ENCODE measurements at regions not wholly inside any gene's neighbourhood (a gene's known extent, or its start where the extent isn't known, plus 50 kb on each side); places are given as distances from the start of the nearest gene placed in this dataset.
A peak's percentile ranks its signal among the peaks of the same experiment; 100 is the strongest.
"Not testable (repeated sequence)": the region's sequence is repeated elsewhere in the genome, so short reads cannot be mapped to it uniquely, and the experiment has no call there.

DNA sequence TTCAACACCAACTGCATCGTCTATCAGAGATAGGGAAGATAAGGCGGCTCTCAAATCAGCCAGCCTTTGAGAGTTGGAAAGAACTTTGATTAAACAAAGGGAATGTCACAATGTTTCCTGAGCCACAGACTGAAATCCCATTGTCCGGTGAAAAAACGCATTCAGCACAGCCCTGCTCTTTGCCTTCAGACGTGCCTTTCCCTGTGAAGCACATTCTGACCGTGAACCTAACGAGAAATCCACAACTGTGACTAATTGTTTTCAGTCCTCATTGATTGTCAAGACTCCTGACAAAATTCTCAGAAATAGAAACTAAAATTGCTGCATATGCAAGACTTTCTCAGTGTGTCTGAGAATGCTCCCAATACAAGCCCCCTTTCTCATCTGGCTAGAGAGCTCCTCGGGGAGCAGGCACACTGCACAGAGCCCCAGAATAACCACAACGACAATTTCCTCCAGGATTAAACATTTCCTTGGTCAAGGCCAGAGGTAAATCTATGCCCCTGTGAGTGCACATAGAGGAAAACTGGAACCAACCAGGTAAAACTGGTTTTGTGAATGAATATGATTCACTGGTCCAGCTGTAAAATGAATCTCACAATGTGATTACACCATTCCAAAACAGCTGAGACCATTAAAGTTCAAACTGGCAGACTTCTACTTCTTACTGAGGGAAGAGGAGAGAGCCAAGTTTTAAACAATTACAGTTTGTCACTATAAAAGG lies 561.9 kb upstream of the ID2 start:
- peak; percentile 85 for DNase-seq (ENCODE audit: low read depth)

DNA sequence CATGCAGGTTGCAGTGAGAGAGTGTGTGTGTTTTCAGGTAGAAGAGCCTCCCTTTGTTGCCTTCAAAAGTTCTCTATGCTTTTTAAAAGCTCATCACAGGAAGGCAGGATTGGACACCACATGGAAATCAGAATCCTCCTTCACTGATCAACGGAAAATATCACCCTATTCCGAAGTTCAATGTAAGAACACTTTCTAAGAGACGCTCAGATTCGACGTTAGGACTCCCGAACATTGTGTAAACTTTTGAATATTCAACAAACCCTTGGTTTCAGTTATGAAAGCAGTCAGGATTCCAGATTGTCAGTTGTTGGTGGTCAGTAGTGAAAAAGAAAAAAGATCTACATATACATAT lies 561.4 kb upstream of the ID2 start:
- no peak for DNase-seq (ENCODE audit: low read depth)

GRCh38 chr2:8121022-8121825 lies 560.6 kb upstream of the ID2 start:
- peak; percentile 71 for DNase-seq (ENCODE audit: low read depth)

DNA sequence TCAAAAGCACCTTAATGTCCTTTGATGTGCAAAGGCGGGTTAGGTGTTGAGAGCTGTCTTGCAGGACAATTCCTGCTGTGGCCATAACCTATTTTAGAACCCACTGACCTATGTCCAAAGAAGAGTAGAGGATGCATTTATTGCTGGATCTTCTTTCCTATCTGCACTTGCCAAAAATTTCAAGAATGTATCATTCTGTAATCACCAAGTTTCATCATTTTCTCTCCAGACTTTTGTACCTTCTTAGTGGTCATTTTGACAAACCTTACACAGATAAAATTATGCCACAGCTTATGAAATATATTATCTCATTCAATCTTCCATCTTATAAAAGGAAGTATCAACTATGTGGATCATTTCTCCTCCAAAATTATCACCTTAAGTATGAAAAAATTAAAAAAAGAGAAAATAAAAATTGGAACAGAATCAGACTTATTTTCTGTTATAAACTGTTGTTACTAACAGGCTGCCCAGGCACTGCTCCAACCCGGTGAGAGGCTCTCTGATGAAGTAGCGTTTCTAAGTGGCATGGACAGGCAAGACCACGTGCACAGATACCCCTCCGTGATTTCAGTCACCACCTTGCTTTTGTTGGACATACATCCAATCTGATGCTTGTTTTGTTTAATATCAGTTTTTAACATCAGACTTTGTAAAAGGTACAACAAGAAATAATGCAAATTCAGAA lies 559.9 kb upstream of the ID2 start:
- DNase-seq (ENCODE audit: low read depth): peak; percentile 50

DNA sequence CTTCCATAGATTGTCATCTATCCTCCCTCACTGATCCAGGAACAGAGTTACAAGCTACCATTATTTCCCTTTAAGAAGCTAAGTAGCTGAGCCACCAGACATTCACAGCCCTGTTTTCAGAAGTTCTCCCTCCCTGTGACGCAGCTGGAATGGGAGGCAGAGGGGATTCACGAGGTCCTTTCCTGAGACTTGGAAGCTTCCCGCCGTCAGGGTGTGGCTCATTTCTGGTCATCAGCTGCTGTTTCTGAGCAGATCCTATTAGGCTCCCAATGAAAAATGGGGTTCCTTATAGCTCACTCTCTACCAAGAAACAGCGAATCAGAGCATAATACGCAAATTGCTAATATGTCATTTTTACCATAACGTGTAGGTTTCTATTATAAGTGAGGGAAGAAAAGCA lies 559.3 kb upstream of the ID2 start:
- peak; percentile 30 for DNase-seq (ENCODE audit: low read depth)

GRCh38 chr2:8123464-8123863 lies 558.4 kb upstream of the ID2 start:
- no peak for DNase-seq (ENCODE audit: low read depth)

DNA sequence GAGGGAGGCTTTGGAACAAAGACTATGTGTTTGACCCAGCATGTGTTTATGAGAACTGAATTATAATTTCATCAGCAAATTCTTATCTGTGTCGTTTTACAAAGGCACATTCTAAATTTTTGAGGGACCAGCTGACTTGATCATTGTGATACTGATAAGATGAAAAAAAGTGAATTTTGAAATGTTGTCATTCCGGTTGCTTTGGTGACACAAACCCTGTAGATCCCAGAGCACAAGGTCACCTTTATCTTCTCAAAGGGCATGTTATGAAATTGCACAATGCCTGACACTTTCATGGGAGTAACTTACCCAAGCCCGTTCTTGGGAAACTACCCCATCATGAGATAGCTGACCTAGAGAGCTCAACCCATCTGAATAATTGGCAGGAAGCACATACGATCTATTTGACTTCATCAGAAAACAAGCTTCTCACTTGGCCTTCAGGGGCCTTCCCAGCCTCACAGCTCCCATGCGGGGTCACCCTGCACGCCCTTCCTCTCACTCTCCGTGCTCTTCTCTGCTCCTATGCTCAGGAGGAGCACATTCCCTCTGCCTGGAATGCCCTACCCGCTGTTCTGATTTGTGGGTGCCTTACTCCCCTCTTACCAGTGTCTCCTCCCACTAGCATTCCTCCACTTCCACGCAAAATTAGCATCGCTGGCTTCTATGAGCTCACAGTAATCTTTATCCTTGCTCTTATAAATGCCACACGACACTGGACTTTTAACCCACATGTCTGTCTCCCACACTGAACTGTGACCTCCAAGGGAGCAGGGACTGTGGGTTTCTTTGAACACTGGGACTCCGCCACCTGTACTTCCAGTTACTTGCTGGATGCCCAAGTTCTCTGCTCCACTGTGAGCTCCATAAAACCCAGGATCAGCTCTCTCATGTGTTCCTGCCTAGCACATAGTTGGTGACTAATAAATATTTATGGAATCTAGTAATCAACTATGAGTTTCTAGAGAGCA lies 555.8 kb upstream of the ID2 start:
- DNase-seq (ENCODE audit: low read depth): no peak

DNA sequence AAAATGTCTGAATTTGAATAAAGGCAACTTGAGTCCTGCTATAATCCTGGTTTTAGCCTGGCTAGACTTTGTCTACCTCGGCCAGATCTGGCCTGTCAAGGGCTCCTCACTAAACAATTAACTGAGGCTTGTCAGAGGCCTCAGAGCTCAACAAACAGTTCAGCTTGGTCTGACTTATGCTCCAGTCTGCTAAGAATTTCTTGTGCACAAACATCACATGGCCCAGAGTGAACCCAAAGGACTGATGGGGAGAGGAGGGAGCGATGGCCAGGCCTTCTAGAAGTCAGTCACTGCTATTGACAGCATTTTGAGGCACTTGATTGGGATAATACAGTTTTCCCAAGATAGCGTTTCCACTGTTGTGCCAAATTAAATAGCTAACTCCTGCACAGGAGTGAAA lies 555.1 kb upstream of the ID2 start:
- DNase-seq (ENCODE audit: low read depth): no peak

DNA sequence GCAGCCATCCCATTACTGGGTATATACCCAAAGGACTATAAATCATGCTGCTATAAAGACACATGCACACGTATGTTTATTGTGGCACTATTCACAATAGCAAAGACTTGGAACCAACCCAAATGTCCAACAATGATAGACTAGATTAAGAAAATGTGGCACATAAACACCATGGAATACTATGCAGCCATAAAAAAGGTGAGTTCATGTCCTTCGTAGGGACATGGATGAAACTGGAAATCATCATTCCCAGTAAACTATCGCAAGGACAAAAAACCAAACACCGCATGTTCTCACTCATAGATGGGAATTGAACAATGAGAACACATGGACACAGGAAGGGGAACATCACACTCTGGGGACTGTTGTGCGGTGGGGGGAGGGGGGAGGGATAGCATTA lies 550.4 kb upstream of the ID2 start:
- DNase-seq (ENCODE audit: low read depth): not testable (repeated sequence)

- peak; percentile 99 for DNase-seq (ENCODE audit: low read depth)
Measured at GRCh38 chr2:8132351-8132831, 549.5 kb upstream of the ID2 start.

DNA sequence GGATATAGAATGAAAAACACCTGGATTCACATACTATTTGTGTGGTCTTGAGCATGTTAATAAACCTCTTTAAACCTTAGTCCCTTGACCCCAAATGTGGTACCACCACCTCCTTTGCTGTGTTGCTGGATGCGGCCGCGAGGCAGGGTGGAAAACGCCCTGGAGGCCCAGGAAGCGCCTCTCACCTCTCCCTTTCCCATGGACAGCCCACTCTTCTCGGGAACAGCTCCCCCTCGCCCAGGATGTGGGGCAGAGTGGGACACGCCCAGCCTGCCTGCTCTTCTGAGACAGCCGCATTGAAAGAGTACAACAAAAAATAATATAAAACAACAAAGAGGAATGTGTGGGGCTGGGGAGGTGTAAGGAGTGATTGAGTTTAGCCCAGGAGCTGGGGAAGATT lies 549.0 kb upstream of the ID2 start:
- DNase-seq (ENCODE audit: low read depth): no peak

DNA sequence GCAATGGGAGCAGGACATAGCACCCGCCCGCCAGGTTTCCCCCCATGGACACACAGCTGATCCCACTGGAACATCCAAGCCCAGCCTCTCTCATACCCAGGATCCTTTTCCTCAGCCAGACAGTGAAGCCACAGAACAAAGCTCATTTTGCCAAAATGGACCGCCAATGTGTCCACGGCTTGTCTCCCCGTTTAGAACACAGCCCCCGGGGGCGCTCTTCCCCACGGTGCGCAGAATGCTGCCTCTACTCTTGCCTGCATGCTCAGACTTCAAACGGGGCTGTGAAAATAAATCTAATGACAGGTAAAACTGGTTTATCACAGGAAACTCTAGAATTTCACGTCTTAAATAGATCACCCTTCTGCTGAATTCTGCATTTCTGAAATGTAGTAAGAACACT lies 548.5 kb upstream of the ID2 start:
- DNase-seq (ENCODE audit: low read depth): peak; percentile 55

- DNase-seq (ENCODE audit: low read depth): no peak
Measured at GRCh38 chr2:8133913-8134472, 547.9 kb upstream of the ID2 start.

- no peak for DNase-seq (ENCODE audit: low read depth)
Measured at GRCh38 chr2:8134473-8134932, 547.4 kb upstream of the ID2 start.

DNA sequence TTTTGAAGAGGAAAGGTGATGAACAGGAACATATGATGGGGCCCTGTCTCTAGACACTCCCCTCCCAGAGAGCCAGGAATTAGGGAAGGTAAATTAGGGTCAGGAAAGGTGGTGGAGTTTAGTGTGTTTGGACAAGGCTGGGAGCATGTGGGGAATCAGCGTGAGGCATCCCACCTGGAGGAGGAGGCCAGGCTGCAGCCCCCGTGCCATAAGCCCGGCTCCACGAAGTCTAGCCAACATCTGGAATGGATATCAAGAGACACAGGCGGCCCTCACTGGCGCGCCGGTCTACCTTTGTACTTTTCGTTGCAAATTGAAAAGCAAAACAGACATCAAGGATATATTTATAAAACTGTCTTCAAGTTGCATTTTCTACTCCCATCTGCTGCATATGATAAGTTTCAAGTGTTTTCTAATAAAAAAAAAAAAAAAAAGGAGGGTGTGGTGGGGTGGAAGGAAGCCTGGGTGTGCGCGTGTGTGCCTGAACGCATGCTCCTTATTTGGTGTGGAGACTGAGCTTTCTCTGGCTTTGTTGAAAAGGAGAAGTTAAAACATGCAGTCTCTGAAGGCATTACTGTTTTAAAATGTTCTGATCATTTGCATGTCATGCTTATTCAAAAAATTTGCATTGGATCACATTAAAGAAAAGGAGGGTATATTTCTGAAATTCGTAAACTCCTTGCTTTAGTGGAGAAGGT lies 546.7 kb upstream of the ID2 start:
- no peak for DNase-seq (ENCODE audit: low read depth)

DNA sequence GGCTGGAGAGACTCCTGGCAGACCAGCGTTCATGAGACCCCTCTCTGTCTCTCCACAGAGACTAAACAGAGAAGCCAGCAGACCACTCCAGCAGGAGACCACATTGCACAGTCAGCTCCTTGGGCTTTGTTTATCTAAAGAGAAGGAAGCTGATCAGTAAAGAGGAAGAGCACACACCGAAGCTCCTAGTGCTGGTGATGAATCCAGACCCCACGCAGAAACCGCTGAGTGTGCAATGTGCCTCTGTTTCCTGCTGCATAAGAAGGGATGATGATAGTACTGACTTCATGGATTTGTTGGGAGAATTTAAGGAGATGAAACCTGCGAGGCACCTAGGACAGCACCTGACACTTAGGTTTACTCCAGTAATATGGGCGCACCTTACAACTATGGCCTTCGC lies 544.1 kb upstream of the ID2 start:
- no peak for DNase-seq (ENCODE audit: low read depth)

GRCh38 chr2:8138525-8138922 lies 543.3 kb upstream of the ID2 start:
- no peak for DNase-seq (ENCODE audit: low read depth)

GRCh38 chr2:8138923-8139667 lies 542.8 kb upstream of the ID2 start:
- DNase-seq (ENCODE audit: low read depth): peak; percentile 91

DNA sequence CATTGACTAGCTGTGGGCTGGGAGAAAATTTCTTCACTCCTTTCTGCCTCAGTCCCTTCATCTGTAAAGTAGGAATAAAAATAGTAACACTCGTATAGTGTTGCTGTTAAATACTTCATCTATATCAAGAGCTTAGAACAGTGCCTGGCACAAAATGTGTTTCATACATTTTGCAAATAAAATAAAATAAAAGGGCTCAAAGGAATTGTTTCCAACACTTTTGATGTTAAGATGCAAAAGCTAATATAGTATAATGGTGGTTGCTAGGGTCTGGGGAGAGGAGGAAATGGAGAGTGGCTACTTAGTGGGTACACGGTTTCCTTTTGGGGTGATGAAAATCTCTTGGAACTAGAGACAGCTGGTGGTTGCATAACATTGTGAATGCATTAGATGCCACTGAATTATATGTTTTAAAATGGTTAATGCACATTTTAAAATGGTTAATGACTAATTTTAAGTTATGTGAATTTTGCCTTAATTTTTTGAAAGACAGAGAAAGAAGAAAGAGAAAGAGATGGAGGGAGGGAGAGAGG lies 542.1 kb upstream of the ID2 start:
- DNase-seq (ENCODE audit: low read depth): no peak

Data from RPMI7951 (cell line).